HG03457 (cell line): ENCODE measurements at regions not wholly inside any gene's neighbourhood (a gene's known extent, or its start where the extent isn't known, plus 50 kb on each side); places are given as distances from the start of the nearest gene placed in this dataset.

ENCODE experiments used
- ATAC-seq: cut with Tn5 transposase; IDR thresholded peaks from one replicate; pipeline ENCODE4 v1.9.1; 2021; ENCODE audit warnings: moderate number of reproducible peaks; ENCODE audit not compliant: unreplicated experiment

- no peak for ATAC-seq
These were observed 129.6 kb upstream of the MKLN1 start for GRCh38 chr7:131197920-131198615.

- no peak for ATAC-seq
These were observed 125.2 kb upstream of the MKLN1 start for GRCh38 chr7:131202451-131202850.

DNA sequence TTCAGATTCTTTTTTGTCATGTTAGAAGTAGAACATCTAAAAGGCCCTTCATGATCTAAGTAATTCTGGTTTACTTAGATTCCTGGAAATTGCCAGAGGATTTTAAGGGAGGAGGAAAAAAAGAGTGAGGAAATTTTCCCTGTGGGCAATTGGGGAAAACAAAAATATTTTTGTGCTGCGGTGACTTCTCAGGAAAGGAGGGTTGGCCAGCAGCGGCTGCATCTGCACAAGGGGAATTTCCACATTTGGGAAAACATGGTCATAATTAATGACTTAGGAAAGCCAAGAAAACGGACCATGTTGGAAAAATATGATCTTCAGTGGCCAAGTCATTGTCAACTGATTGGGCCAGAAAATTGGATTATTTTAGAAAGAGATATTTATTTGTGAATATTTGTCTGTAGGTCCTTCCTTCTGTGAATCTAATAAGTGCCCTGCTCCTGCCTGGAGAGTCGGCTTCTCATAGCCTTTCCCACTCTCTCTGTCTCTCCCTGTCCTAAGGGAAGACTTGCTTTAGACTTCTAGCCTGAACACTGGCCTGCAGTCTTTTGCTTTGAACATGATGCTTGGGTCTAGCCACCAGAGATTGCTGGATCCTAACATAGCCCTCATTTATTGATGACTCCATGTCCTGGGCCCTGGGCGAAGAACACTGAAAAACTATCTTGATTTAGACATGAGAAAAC is 124.2 kb upstream of the MKLN1 start:
- no peak for ATAC-seq

DNA sequence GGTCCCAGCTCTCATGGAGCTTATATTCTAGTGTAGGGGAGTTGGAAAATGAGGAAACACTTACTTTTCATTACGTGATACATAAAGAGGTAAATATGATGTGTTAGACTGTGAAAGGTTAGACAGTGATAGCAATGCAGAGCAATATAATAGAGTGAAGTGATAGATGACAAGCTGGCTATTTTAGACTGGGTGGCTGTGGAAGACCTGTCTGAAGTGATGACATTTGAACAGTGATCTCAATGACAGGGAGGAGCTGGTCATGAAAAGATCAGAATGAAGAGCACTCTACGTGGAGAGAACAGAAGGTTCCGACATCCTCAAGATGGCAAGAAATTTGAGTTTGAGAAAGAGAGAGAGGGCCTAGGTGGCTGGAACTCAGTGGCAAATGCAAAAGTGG is 118.9 kb upstream of the MKLN1 start:
- ATAC-seq = no peak

DNA sequence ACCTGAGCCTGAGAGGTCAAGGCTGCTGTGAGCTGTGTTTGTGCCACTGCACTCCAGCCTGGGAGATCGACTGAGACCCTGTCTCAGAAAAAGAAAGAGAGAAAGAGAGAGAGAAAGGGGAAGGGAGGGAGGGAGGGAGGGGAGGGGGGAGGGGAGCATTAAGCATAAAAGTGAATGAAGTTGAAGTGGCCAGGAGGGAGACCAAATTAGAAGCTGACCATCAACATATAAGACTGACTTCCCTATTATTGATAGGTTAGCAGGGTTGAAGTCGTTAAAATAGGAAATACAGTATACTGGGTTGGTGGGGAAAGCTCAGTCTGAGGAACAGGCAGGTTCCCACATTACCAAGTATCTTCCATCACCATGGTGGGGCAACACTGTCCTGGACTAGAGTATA is 117.1 kb upstream of the MKLN1 start:
- ATAC-seq = no peak

DNA sequence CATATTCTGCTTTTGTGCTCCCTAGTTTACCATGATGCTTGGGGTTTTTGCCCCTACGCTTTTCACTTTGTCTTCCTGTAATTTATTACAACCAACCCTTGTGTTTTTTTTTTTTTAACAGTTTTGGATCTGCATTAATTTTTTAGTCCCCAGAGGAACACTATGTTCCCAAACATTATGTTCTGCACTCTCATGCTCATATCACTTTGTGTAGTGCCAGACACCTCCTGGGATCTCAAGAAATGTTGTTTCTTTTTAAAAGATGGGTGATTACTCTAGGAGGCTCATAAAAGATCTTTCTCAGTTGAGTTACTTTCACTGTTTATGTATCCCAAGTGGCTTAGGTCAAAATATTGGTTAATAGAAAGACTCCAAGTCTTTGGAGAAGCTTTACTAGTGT is 116.2 kb upstream of the MKLN1 start:
- no peak for ATAC-seq

GRCh38 chr7:131212114-131212513 is 115.6 kb upstream of the MKLN1 start:
- ATAC-seq = no peak

DNA sequence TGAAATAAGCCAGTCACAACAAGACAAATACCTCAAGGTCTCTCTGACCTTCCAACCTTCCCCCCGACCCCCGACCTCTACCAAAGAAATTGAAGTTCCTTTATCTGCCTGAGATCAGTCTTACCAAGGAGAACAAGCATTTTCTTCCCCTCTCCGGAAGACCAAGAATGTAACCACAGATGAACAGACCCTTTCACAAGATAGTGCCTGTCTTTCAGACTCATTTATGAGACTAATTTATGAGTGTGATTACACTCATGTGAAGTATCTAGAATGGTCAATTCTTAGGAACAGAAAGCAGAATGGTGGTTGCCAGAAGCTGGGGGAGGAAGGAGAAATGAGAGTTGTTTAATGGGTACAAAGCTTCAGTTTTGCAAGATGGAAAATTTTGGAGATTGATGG is 108.9 kb upstream of the MKLN1 start:
- no peak for ATAC-seq

- ATAC-seq = no peak
These were observed 108.2 kb upstream of the MKLN1 start for GRCh38 chr7:131219312-131220041.

- no peak for ATAC-seq
These were observed 106.6 kb upstream of the MKLN1 start for GRCh38 chr7:131221061-131221460.

- no peak for ATAC-seq
These were observed 105.5 kb upstream of the MKLN1 start for GRCh38 chr7:131222171-131222570.

- no peak for ATAC-seq
These were observed 104.5 kb upstream of the MKLN1 start for GRCh38 chr7:131223151-131223550.

- no peak for ATAC-seq
These were observed 102.7 kb upstream of the MKLN1 start for GRCh38 chr7:131224996-131225395.

- ATAC-seq = no peak
These were observed 101.8 kb upstream of the MKLN1 start for GRCh38 chr7:131225619-131226513.

DNA sequence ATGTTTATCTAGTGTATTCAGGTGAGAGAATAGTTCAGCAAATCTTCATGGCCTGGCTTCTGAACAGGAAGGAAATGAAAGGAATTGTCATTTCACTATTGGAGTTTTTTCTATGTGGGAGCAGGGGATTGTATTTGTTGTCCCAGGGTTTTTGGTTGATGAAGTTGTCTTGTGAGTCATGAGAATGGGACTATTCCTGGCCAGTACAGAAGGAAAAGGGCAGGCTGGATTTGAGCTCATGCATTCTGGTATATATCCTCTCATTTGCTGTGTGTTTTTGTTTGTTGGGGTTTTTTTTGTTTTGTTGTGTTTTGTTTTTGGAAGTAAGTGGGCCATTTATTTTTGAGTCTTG is 101.2 kb upstream of the MKLN1 start:
- ATAC-seq = no peak

DNA sequence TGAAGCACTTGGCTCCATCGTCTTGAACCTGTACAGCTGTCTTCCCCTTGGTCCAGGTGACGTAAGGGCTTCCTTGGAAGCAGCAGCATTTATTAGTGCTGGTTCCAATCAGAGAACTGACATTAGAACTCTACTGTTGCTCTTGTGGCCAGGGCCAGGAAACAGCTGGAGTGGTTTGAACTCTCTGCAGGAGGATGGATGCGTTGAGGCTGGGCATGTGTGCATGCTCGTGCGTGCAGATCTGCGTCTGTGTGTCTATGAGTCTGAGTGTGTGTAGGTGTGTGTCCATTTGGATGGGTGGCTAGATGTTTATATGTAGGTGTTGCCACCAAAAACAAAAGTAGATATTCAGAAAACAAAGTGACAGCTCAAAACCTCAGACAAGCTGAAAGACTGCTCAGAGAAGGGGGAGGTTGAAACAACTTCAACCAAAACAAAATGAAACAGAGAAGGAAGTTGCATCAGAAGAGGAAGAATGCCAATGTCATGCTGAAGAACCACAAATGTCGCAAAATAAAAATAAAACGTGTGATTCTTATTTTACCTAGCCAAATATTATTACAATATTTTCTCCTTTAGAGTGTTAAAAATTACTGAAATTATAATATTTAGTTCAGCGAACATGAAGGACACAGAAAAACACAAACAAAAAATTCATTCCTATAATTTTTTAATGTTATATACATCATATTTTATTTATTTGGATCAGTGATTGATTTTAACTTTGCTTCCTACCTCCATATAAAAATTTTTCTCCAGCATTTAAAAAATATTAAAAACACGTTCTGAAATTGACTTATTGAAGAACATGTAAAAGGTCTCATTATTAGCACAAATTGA is 96.1 kb upstream of the MKLN1 start:
- ATAC-seq = no peak

- ATAC-seq = no peak
These were observed 94.9 kb upstream of the MKLN1 start for GRCh38 chr7:131232768-131233167.

DNA sequence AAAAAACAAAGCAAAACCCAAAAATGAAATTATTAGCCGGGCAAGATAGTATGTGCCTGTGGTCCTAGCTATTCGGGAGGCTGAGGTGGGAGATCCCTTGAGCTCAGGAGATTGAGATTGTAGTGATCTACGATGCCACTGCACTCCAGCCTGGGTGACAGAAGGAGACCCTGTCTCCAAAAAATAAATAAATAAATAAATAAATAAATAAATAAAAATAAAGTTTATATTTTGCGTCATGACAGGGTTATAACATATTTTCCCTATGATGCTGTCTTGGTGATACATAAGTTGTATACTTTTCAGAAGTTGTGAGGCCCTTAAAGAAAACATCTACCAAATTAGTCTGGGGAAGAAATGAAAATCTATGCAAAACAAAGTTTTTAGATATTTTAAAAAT is 94.5 kb upstream of the MKLN1 start:
- ATAC-seq = no peak

DNA sequence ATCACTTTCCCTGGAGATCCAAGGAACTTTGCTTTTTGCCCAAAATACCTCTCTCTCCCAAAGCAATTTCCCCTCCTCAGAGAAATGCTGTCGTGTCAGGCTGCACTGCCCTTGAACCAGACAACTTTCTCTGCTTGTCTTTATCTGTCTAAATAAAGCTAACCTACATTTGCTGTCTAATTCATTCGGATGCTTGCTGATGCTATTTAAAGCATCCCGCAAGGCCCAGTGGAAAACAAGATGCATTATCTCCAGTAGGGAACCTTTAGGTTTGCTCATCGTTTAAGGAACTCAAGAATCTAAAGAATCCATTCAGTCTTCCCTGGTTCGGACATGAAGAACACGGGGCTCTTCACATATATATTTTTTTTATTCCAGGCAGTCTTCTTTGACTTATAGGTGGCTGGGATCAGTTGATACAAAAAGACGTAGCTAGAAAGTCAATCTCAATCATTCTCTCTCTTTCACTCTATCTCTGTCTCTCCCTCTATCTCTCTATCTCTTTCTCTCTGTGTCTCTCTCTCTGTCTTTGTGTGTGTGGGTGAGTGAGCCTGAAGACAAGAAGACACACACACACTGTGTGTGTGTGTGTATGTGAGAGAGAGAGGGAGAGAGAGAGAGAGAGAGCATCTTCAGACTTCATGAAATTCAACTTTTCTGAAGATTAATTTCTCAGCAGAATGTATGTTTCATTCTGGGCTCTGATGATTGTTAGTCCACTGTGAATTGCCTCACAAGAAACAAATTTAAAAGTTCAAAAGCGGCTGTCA is 92.8 kb upstream of the MKLN1 start:
- no peak for ATAC-seq
